HG03139 (cell line): ENCODE measurements at regions not wholly inside any gene's neighbourhood (a gene's known extent, or its start where the extent isn't known, plus 50 kb on each side); places are given as distances from the start of the nearest gene placed in this dataset.

Experiments used
- ATAC-seq: cut with Tn5 transposase; IDR thresholded peaks from one replicate; pipeline ENCODE4 v1.9.1; 2021; ENCODE audit not compliant: unreplicated experiment

DNA sequence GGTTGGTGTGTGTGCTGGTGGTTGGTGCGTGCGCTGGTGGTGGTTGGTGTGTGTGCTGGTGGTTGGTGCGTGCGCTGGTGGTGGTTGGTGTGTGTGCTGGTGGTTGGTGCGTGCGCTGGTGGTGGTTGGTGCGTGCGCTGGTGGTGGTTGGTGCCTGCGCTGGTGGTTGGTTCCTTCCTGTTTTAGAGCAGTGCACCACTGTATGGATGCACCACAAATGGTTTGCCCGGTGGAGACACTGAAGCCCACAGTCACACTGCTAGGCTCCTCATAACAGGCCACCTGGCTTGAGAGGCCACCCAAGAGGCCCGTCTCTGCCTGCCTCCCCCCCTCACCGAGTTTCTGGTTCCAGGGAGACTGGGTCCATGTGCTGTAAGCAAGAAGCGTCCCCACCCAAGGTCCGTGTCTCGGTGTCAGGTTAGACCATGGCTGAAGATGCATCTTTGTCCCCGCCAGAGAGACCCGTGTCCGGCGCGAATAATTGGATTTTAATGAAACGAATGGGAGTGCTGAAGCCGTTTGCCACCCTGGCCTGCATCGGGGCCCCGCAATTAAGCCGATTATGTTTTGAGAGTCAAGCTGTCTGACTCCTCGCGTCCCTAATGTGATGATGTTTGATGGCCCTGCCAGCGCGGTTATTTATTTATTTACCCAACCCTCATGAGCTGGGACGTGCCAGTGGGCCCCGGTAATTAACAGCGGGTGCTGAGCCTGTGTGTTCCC, 161.3 kb upstream of the GSE1 start:
- no peak for ATAC-seq

DNA sequence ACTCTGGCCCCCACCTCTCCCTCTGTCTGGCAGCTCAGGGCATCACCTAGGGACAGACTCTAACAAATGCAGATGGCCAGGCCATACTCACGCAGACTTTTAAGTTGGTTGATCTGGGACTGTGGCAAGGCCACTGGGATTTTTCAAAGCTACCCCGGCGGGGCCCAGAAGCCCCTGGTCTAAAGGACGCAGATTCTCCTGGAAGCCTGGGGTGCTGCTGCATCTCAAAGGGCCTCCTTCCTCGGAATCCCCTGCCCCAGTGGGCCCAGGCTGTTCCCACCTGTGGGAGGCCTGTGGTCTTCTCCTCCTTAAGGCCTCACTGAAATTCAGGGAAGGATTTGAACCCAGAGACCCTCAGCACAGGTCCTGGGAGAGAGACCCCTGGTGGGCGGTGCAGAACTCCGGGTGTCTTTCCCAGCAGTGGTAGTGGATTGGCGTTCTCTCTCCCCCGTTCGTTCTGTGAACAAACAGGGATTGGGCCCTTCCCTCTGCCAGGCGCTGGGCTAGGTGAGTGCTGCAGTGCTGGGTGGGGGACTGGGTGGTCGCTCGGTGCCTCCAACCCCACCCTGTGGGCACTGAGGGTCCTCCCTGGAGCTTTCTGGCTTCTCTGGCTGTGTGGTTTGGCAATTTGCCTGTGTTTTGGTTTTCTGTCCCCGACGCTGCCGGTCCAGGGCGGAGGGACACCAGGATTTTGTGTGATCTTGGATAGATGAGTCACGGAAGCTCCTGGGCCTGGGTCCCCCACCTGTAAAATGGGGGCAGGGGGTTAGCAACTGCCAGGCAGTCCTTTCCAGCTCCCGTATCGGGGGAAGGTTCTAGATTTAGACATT, 160.5 kb upstream of the GSE1 start:
- no peak for ATAC-seq

DNA sequence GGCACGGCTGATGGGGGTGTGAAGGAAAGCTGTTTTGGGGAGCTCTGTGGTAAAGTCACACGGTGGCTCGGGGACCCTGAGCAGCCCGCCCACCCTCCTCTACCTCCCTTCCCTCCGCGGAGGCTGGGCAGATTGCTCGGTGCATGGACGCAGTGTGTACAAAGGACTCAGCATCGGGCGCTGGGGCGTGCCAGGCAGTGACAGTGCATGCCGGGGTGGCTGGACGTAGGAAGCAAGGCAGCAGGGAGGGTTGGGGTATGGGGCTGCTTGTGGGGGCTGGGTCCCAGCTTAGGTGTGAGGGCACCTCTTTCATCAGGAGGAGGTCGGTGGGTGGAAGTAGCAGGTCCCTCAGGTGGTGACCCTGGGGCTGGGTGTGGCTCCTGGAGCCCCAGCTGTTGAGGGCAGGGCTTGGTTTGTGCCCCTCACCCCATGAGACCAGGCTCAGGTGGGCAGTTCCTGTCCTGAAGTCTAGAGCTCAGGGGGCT, 159.9 kb upstream of the GSE1 start:
- ATAC-seq, result no peak

DNA sequence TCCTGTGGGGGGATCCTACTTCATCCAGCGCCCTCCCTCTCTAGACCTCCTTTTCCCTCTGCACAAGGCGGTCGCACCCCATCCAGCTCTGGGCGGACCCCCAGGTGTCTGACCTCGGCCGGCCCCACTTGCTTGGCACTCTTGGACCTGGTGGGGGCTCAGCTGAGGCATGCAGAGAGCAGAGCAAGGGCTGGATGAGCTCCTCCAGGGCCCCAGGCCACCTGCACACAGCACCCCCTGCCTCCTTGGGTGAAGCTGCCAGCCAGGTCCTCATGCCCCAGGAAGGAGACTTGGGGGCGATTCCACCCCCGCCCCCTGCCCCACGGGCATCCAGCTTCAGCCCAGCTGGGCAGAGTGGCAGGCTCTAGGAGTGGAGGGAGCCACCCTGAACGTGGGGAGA, 159.4 kb upstream of the GSE1 start:
- no peak for ATAC-seq

DNA sequence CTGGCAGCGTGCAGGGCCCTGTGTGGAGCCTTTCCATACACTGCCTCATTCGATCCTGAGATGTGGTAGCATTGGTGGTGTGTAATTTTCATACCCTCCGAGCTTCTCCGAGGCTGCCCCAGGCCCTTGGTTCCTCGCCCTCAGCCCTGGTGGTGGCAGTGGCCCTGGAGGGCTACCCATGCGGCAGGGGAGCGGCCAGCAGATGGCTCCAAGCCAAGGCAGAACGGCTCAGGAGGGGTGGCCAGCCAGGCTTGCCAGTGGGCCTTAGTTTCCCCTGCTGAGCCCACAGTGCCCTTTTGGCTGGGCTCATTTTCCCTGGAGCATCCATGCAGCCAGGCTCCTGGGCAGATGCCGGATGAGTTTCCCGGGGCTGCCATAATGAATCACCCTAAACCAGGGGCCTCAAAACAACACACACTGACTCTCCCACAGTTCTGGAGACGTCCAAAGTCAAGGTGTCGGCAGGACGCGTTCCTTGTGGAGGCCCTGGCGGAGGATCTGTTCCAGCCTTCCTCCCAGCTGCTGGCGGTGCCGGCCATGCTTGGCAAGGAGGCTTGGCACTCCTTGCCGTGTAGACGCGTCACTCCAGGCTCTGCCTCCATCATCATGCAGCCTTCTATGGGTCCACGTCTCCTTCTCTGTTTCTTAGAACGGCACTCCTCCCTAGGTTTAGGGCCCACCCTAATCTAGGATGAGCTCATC, 158.8 kb upstream of the GSE1 start:
- ATAC-seq, result no peak

DNA sequence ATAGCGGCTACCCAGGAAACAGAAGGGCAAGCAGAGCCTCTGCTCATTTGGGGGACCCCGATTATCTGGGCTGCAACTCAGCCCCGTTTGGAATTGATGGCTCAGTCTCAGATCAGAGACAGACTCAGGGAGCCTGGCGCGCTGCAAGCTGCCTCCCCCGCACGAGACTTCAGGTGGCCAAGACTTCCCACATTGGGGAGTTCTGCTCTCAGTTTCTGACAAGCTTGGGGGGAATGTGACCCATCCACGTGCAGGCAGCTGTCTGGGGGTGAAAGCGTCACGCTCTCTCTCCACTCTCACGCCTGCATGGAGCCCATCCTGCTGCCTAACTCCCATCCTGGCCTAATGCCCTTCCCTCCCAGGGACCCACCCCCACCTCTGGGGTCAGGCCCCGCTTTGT, 157.6 kb upstream of the GSE1 start:
- no peak for ATAC-seq

DNA sequence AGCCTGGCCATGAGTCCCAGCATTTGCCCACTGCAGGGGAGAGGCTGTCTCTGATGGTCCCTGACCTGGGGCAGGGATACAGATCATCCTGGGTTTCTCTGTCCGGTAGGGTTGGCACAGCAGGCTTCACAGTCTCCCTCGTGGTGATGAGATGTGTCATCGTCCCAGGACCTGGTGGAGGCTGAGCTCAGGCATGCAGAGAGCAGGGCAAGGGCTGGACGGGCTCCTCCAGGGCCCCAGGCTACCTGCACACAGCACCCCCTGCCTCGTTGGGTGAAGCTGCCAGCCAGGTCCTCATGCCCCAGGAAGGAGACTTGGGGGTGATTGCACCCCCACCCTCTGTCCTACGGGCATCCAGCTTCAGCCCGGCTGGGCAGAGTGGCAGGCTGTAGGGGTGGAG, 155.8 kb upstream of the GSE1 start:
- ATAC-seq, result no peak

DNA sequence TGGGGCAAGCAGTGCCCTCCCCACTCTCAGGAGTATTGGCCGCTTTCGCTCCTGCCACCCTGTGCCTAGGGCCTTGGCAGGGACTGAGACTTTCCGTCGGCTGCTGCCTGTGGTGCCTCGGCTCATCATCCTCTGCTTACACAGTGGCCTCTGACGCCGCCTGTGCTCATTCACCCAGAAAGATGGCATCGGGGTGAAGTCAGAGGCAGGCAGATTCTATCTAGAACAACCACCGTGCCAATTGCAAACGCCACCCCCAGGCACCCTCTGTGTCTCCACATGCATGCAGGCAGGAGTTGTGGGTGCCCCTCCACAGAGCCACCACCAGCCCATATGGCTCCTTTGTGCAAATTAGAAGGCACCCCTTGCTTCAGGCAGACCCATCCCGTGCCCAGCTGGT, 154.2 kb upstream of the GSE1 start:
- no peak for ATAC-seq

DNA sequence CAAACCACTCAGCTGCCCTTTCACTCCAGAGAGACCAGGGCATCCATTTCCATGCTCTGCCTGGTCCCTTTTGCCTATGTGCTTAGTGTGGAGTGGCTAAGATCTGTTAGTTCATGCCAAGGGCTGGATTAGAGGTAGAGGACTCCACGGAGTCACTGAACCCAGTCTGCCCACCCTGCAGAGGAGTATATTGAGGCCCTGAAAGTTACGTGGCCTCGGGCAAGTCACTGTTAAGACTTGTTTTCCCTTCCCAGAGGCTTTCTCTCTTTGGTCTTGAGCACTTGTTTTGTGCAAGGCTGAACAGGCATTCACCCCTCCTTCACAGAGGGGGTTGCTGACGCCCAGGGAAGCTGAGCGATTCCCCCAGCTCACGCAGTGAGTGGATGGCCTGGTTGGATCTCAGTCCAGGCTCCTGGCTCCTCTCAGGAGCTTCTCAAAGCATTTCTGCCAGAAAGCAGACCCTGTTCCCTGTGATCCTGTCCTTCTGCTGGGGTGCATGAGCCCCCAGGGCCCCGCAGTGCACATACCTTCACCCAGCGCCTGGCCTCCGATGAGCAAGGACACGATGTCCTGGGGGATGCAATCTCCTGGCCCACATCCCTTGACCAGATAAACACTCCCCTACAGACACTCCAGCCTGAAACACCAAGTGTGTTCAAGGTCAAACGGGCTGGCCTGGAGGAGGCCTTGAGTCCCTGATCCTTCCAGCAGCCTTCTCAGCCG, 153.4 kb upstream of the GSE1 start:
- ATAC-seq, result no peak

DNA sequence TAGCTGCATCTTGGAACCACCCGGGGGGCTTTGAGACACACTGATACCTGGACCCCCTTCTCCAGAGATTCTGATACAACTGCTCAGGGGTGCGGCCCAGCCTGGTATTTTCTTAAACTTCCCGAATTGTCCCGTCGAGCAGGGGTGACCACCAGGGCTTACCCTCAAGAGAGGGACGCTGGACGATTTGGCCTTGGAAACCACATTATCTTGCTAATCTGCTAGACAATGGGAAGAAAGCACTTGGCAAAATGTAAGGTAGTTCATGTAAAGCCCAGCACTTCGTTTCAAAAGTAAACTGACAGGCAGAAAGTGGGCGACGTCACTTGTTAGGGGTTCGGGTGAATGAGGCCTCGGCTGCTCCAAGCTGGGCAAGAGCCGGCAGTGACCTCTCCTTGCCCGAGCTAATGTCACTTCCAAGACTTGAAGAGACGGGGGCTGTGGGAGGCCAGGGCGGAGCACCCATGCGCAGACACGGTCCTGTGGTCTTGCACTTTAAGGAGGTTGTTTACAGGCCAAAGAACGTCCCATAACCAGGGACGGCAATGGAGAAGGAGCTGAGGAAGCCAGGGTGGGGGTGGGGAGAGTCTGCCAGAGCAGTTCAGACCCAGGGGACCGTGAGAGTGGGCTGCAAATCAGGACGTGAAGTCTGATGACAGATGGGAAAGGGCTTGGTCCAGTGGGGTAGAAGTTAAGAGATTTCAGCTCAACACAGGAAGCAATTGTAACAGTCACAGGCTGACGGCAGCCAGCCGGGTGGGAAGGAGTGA, 152.7 kb upstream of the GSE1 start:
- no peak for ATAC-seq

DNA sequence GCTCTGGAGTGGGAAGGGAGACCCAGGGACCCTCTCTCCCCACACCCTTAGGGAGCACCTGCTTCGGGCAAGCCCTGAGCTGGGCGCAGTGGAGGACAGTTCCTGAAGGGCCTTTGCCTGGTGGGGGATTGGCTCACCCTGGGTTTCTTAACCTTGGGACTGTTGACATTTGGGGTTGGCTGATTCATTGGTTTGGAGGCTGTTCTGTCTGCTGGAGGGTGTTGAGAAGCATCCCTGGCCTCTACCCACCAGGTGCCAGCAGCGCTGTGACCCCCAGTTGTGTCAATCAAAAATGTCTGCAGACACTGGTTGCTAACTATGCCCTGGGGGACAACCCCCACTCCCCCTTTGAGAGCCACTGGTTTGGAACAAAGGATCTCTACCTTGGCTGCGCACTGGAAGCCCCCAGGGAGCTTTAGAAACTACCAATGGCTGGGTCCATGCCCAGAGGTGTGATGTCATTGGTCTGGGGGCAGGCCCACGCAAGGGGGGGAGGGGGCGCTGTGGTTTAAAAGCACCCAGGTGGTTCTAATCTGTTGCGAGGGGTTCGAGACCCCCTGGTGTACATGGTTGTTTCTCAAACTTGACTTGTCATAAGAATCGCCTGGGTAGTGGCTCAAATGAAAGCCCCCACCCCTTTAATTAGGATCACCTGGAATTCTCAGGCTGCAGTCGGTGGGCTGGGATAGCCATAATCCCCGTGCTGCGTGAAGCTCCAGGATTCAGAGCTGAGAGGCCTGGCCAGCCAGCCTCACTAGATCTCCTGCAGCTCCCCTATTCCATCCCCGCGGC, 151.9 kb upstream of the GSE1 start:
- ATAC-seq, result no peak

DNA sequence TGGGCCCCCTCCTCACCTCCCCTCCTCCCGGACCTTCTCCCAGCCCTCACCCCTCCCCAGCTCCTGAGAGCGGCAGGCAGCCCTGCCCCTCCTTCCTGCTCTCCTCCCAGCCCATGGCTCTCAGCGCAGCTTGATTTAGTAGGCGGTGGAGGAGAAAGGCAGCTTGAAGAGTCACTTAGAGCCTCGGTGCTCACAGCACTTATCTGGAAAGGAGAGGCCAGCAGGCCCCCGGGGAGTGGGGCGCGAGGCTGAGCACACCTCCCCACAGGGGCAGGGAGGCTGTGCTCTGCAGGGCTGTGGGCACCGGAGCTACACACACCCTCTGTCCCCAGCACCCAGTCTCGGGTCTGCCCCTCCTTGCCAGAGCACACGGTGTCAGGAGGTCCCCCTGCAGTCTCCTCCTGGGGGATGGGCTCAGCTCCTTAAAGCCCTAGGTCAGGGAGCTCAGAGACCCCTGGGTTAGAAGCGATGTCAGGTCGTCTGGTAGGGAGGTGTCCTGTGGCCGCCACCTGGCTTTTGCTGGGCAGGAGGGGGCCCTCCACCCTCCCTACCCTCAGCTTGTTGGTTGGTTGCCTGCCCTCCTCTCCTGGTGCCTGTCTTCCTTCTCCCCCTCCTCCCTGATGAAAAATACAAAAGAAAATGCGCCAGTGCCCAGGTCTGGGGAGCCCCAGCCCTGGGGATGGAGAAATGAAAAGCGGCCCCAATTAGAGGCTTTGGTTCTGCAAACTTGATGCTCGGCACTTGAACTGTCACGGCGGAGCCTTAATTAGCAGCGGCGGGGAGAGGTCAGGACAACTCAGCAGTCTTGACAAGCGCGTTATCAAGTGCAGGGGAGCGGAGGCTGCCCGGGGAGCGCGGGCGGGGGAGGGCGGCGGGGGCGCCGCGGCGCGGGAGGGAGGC, 151.1 kb upstream of the GSE1 start:
- ATAC-seq, result no peak

DNA sequence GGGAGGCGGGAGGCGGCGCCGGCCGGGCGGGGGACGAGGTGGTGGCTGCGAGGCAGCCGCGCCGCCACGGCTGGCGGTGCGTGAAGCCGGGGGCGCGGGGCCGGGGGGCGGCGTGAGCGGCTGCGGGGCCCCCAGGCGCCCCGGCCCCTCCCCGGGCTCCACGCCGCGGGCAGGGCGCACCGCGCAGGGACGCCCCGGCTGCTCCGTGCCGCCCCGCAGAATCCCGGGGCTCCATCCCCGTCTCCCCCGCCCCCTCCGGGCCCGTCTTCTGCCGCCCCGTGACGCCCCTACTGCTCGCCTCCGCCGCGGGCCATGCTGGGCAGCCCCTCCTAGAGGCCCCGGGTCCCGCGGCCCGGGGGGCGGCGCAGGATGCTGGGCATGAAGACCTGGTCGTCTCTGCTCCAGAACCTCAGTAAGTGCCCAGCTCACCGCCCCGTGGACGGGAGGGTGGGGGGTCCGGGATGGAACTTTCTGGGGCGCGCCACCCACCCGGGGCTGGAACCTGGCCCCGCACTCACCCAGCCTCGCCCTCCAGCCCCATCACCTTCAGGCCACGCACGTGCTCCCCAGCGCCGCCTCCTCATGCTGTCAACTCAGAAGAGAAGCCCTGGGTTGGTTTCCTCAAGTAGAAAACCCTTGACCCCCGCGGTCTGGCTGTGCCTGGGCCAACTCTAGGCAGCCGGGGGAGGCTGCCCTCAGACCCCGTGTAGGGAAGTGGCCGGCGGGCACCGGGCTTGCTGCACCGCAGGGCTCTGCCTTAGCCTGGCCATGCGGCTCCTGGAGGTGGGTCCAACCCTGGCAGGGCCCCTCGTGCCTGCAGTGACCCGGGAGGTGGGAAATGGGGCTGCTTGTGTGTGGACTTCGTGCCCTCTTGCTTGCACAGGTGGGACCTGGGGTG, 150.2 kb upstream of the GSE1 start:
- ATAC-seq, result no peak

DNA sequence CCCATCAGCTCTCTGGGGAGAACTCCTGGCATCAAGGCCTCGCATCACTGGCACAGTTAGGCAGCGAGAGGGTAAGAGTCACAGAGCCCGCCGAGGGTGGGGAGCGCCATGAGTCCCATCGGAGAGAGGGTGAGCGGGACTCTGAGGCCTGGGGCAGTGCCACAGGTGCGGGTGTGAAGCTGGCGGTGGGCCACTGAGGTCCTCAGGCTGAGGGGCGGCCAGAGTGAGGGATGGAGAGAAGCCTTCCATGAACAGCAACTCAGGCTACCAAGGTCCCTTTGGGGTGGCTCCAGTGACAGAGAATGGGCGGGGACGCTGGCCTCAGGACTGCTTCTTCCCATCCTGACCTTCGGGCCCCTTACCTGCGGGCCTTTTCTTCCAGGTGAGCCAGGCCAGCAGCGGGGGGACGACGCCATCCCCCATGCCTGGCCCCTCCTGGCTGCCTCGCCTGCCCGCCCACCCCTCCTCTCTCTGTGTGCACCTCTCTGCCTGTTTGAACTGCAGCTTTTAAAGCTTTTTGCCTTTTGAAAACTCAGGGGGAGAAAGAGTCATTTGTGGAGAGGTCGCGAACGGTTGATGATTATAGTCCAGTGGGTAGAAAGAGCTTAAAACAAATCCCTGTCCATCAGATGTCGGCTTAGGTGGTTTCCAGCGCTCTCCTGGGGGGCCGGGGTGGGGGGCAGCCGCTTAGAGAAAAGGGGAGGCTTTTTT, 149.3 kb upstream of the GSE1 start:
- ATAC-seq, result no peak

DNA sequence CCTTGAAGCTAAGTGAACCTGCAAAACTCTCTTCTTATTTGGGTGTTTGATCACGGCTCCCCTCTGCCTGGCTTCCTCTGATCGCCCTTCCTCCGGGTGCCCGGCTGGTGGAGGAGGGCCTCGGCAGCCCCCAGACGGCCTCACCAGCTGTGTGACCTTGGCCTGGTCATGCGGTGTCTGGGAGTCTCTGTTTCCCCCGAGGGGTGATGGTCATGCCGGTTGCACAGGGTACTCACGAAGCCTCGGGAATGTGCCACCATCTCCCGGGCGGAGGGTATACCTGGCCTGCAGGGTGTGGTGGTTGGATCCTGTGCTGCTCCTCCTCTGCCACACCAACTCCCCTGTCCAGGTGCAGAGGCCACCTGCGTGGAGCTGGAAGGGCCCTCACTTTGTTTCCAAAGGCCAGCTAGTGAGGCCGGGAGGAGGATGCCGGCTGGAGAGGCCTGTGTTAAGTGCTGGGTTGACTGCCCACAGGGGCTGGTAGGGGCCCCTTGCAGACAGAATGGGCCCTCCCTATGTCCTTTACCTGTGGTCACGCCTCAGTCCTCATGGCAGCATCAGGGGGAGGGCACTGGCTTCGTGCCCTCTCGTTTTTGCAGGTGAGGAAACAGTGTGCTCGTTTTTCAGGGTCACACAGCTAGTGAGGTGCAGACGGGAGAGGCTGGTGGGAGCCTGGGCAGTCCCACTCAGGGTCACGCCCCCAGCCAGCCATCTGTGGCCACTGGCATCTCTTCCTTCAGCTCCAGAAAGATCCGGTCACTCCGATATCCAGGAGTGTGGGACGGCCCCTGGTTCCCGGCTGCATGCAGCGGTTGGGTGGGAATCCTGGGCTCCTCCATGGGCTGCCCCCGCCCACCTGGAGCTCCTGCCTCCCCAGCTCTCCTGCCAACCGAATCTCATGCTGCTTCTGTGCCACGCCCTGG, 148.5 kb upstream of the GSE1 start:
- ATAC-seq, result no peak
